HFFc6 (cell line): ENCODE measurements at regions not wholly inside any gene's neighbourhood (a gene's known extent, or its start where the extent isn't known, plus 50 kb on each side); places are given as distances from the start of the nearest gene placed in this dataset.
A peak's percentile ranks its signal among the peaks of the same experiment; 100 is the strongest.

Source experiments
- DNase-seq: peaks from one replicate; pipeline ENCODE4 v3.0.0-alpha.2; 2018
- H3K27ac Mint-ChIP-seq: 2 replicates; pipeline ENCODE4 v1.8.0; 2020; ENCODE audit warnings: mild to moderate bottlenecking, mixed read lengths
- H3K27me3 Mint-ChIP-seq: 2 replicates; pipeline ENCODE4 v1.8.0; 2021; ENCODE audit warnings: mild to moderate bottlenecking, moderate library complexity, mixed read lengths; ENCODE audit not compliant: insufficient read depth
- H3K36me3 Mint-ChIP-seq: 2 replicates; pipeline ENCODE4 v1.8.0; 2021; ENCODE audit warnings: low read depth, mixed read lengths
- H3K4me1 Mint-ChIP-seq: 2 replicates; pipeline ENCODE4 v1.8.0; 2020; ENCODE audit warnings: low read depth, mixed read lengths
- H3K4me3 Mint-ChIP-seq: 2 replicates; pipeline ENCODE4 v1.8.0; 2020; ENCODE audit warnings: mild to moderate bottlenecking, moderate library complexity, mixed read lengths
- H3K9me3 Mint-ChIP-seq: 2 replicates; pipeline ENCODE4 v1.8.0; 2020; ENCODE audit warnings: mild to moderate bottlenecking, mixed read lengths
- CTCF ChIP-seq: fragments of 200-600 bp; sonication (generic); IDR thresholded peaks from 2 replicates; pipeline ENCODE4 v1.5.0; 2021; ENCODE audit warnings: antibody characterized with exemption, mild to moderate bottlenecking

GRCh38 chr4:127196655-127197352, 436.0 kb upstream of the INTU start:
- no peaks in the 10 kb centered on the region; the same call in 1 of the 2 replicates for H3K36me3 Mint-ChIP-seq
- no peak for TF ChIP-seq CTCF
- H3K4me3 Mint-ChIP-seq = no peak overlapping the region
- H3K27ac Mint-ChIP-seq = no peak overlapping the region
- H3K9me3 Mint-ChIP-seq = peaks cover 17% of the 10 kb centered on the region
- H3K27me3 Mint-ChIP-seq = no peaks in the 10 kb centered on the region
- no peak for DNase-seq
- H3K4me1 Mint-ChIP-seq = no peaks in the 10 kb centered on the region

- H3K27ac Mint-ChIP-seq = no peak overlapping the region
- H3K4me1 Mint-ChIP-seq = no peaks in the 10 kb centered on the region
- peak; percentile 18 for DNase-seq
- no peak overlapping the region for H3K4me3 Mint-ChIP-seq
- peaks cover 6% of the 10 kb centered on the region; the same call in 1 of the 2 replicates for H3K9me3 Mint-ChIP-seq
- no peaks in the 10 kb centered on the region for H3K36me3 Mint-ChIP-seq
- no peak for TF ChIP-seq CTCF
- no peaks in the 10 kb centered on the region for H3K27me3 Mint-ChIP-seq
These were observed 429.1 kb upstream of the INTU start for GRCh38 chr4:127203562-127204200.

- H3K36me3 Mint-ChIP-seq = no peaks in the 10 kb centered on the region
- no peaks in the 10 kb centered on the region for H3K27me3 Mint-ChIP-seq
- no peak overlapping the region for H3K27ac Mint-ChIP-seq
- no peaks in the 10 kb centered on the region; the same call in 1 of the 2 replicates for H3K9me3 Mint-ChIP-seq
- no peak overlapping the region for H3K4me3 Mint-ChIP-seq
- H3K4me1 Mint-ChIP-seq = no peaks in the 10 kb centered on the region
- DNase-seq = no peak
- TF ChIP-seq CTCF = no peak
These were observed 428.4 kb upstream of the INTU start for GRCh38 chr4:127204322-127204721.

- H3K4me3 Mint-ChIP-seq = no peak overlapping the region
- peaks cover 4% of the 10 kb centered on the region; the same call in 1 of the 2 replicates for H3K9me3 Mint-ChIP-seq
- H3K27ac Mint-ChIP-seq = no peak overlapping the region
- no peak for TF ChIP-seq CTCF
- no peaks in the 10 kb centered on the region for H3K4me1 Mint-ChIP-seq
- H3K27me3 Mint-ChIP-seq = no peaks in the 10 kb centered on the region; the same call in 1 of the 2 replicates
- H3K36me3 Mint-ChIP-seq = no peaks in the 10 kb centered on the region
- DNase-seq = no peak
These were observed 423.1 kb upstream of the INTU start for GRCh38 chr4:127209580-127210095.

- Mint-ChIP-seq H3K36me3 (no peaks in the 10 kb centered on the region), H3K27ac (no peak overlapping the region), H3K27me3 (no peaks in the 10 kb centered on the region; the same call in 1 of the 2 replicates), H3K9me3 (peaks cover 4% of the 10 kb centered on the region; the same call in 1 of the 2 replicates), H3K4me3 (no peak overlapping the region), H3K4me1 (no peaks in the 10 kb centered on the region)
- DNase-seq = no peak
- no peak for TF ChIP-seq CTCF
These were observed 421.7 kb upstream of the INTU start for GRCh38 chr4:127210893-127211649.
